ENCODE measurements at regions not wholly inside any gene's neighbourhood (a gene's known extent, or its start where the extent isn't known, plus 50 kb on each side); places are given as distances from the start of the nearest gene placed in this dataset.

DNA sequence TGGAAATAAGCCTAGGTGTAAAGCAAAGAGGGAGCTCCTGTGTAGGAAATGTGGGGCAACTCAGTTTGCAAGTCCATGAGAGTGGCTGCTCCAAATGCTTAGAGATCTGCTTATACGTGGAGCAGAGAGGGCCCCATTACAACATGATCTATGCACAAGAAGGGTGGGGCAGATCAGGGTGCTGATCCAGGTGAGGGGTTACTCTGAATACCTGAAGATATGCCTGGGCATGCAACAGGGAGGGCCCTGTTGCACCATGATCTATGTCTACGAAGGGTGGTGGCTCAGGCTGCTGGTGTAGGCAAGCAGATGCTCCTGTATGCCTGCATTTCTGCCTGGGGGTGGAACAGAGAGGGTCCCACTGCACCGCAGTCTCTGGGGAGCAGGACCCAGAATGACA, 1121.2 kb downstream of the RAPGEF2 start:
- TF ChIP-seq, protein P1, sequence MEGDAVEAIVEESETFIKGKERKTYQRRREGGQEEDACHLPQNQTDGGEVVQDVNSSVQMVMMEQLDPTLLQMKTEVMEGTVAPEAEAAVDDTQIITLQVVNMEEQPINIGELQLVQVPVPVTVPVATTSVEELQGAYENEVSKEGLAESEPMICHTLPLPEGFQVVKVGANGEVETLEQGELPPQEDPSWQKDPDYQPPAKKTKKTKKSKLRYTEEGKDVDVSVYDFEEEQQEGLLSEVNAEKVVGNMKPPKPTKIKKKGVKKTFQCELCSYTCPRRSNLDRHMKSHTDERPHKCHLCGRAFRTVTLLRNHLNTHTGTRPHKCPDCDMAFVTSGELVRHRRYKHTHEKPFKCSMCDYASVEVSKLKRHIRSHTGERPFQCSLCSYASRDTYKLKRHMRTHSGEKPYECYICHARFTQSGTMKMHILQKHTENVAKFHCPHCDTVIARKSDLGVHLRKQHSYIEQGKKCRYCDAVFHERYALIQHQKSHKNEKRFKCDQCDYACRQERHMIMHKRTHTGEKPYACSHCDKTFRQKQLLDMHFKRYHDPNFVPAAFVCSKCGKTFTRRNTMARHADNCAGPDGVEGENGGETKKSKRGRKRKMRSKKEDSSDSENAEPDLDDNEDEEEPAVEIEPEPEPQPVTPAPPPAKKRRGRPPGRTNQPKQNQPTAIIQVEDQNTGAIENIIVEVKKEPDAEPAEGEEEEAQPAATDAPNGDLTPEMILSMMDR (IDR thresholded peaks at IDR 0.05; ENCODE audit: borderline replicate concordance, control extremely low read depth, extremely low read depth, insufficient read depth, missing control alignments): no peak
- DNase-seq (ENCODE audit: low spot score): no peak
- in situ Hi-C loops (cut with MboI; ENCODE audit: low sequenced_read_pairs, unreplicated experiment): no loop called here

DNA sequence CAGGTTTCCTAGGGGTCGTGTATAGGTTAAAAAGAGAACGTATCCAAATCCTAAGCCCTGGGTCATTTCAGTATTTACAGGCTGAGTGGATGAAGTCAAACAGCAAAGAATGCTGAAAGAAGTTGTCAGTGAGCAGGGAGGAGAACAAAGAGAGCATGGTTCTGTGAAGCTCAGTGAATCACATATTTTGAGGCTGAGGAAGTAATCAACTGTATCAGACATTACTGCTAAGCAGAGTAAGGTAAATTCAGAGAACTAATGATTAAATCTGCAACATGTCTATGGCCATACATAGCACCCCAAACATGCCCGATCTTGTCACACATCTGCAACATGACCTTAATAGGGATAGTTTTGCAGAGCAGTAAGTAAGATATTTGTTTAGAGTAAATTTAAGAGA, 1130.3 kb downstream of the RAPGEF2 start:
- DNase-seq (ENCODE audit: low spot score): no peak
- TF ChIP-seq, protein P1 (IDR thresholded peaks at IDR 0.05; ENCODE audit: borderline replicate concordance, control extremely low read depth, extremely low read depth, insufficient read depth, missing control alignments): no peak
- in situ Hi-C loops (cut with MboI; ENCODE audit: low sequenced_read_pairs, unreplicated experiment): no loop called here

DNA sequence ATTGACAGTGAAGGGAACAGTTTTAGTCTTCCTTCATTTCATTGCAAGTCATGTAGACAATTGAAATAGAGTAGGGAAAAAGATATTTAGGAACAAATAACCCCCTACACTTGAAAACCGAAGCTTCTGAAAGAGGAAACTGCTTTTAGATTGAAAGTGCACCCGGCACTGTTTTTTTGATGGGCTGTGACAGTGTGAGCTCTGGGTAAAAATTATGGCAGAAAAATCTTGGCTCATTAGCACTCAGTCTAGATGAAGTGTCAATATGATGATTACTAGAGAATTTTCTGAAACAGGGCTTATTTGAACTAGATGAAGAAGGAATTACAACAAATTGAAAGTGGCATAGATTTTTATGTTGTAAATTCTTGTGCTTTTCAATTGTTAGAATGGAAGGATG, 1132.4 kb downstream of the RAPGEF2 start:
- in situ Hi-C loops (cut with MboI; ENCODE audit: low sequenced_read_pairs, unreplicated experiment): no loop called here
- no peak for DNase-seq (ENCODE audit: low spot score)
- TF ChIP-seq, protein P1 (IDR thresholded peaks at IDR 0.05; ENCODE audit: borderline replicate concordance, control extremely low read depth, extremely low read depth, insufficient read depth, missing control alignments): no peak

DNA sequence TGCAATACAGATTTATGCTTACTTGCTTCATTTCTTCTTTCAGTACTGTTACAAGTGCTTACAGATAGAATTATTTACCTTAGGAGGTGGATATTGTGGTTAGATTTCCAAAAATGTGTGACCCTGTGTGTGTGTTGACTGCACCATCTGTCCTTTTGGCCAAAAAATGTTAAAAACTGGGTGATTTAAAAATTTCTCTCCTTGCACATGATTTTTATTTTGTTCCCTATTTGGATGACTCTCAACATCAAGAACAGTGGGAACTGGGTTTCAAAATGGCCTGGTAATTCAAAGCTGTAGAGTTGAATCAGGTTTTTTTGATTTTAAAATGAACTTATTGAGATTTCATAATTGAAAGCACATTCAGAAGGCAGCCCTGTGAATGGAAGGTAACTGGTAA, 1132.9 kb downstream of the RAPGEF2 start:
- TF ChIP-seq, protein P1 (IDR thresholded peaks at IDR 0.05; ENCODE audit: borderline replicate concordance, control extremely low read depth, extremely low read depth, insufficient read depth, missing control alignments): no peak
- in situ Hi-C loops (cut with MboI; ENCODE audit: low sequenced_read_pairs, unreplicated experiment): no loop called here
- no peak for DNase-seq (ENCODE audit: low spot score)

DNA sequence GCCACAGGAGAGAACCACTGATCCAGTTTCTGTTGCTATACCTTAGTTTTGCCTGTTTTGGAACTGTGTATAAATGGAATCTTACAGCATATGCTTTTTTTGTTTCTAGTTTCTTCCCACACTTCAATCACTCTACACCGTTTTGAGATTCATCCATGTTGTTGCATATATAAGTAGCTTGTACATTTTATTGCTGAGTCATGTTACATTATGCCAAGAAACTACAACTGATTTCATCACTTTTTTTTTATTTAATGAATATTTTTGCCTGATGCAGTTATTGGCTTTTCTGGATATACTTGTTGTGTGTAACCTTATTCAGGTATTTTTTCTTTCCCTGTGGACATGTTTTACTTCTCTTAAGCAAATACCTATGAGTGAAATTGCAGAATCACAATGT, 1135.9 kb downstream of the RAPGEF2 start:
- in situ Hi-C loops (cut with MboI; ENCODE audit: low sequenced_read_pairs, unreplicated experiment): no loop called here
- TF ChIP-seq, protein P1 (IDR thresholded peaks at IDR 0.05; ENCODE audit: borderline replicate concordance, control extremely low read depth, extremely low read depth, insufficient read depth, missing control alignments): no peak
- DNase-seq (ENCODE audit: low spot score): no peak

DNA sequence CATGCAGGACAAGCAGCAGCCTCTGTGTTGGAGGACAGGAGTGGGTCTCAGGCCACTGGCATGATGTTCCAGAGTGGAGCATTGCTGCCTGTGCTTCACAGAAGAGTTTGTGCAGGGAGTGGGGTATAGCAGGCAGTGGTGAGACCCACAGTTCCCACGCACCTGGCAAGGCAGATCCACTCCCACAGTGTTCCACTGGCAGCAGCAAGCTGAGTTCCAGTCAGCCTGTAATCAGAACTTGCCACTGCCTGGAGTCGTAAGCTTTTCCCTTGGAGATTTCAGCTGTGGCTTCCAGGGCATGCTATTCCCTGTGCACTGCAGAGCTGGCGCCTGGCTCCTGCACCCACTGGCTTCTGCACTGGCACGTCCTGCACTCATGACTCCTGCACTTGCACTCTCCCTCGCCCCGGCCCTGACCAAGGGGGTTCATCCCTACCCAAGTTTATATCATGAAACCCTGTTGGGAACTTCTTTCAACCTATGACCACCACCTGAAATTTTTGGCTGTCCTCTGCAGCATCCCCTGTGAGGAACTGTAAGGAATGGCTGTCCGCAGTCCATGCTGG, 1144.3 kb downstream of the RAPGEF2 start:
- TF ChIP-seq, protein P1 (IDR thresholded peaks at IDR 0.05; ENCODE audit: borderline replicate concordance, control extremely low read depth, extremely low read depth, insufficient read depth, missing control alignments): no peak
- no peak for DNase-seq (ENCODE audit: low spot score)
- in situ Hi-C loops (cut with MboI; ENCODE audit: low sequenced_read_pairs, unreplicated experiment): no loop called here

Data from GM13976 (cell line).